Ishikawa (cell line): ENCODE measurements at regions not wholly inside any gene's neighbourhood (a gene's known extent, or its start where the extent isn't known, plus 50 kb on each side); places are given as distances from the start of the nearest gene placed in this dataset.
A peak's percentile ranks its signal among the peaks of the same experiment; 100 is the strongest.

Experiments
- CEBPB ChIP-seq: IDR thresholded peaks from 2 replicates; pipeline ENCODE4 v1.6.1; 2012
- CREB1 ChIP-seq: IDR thresholded peaks from 2 replicates; pipeline ENCODE4 v1.6.1; 2012; ENCODE audit warnings: low read depth
- EGR1 ChIP-seq: IDR thresholded peaks from 2 replicates; pipeline ENCODE4 v1.6.1; 2012
- EP300 ChIP-seq: IDR thresholded peaks from 2 replicates; pipeline ENCODE4 v1.6.1; 2012; ENCODE audit warnings: borderline replicate concordance
- FOXM1 ChIP-seq: IDR thresholded peaks from 2 replicates; pipeline ENCODE4 v1.6.1; 2012; ENCODE audit warnings: low read depth, borderline replicate concordance
- MAX ChIP-seq: IDR thresholded peaks from 2 replicates; pipeline ENCODE4 v1.6.1; 2012
- NFIC ChIP-seq: IDR thresholded peaks from 2 replicates; pipeline ENCODE4 v1.6.1; 2012
- REST ChIP-seq: IDR thresholded peaks from 2 replicates; pipeline ENCODE4 v1.6.1; 2012; ENCODE audit warnings: low read depth, mild to moderate bottlenecking
- TCF12 ChIP-seq: IDR thresholded peaks from 2 replicates; pipeline ENCODE4 v1.6.1; 2012; ENCODE audit warnings: low read depth
- TEAD4 ChIP-seq: IDR thresholded peaks from 2 replicates; pipeline ENCODE4 v1.6.1; 2012
- ZBTB7A ChIP-seq: IDR thresholded peaks from 2 replicates; pipeline ENCODE4 v1.6.1; 2012; ENCODE audit warnings: low read depth

GRCh38 chr3:14345496-14346150 is 56.8 kb upstream of the SLC6A6 start:
- no peak for TF ChIP-seq REST
- no peak for TF ChIP-seq CREB1
- TF ChIP-seq EGR1: no peak
- TF ChIP-seq FOXM1: no peak
- no peak for TF ChIP-seq CEBPB
- no peak for TF ChIP-seq EP300
- TF ChIP-seq NFIC: peak; percentile 20; the same call in 1 of the 2 replicates
- no peak for TF ChIP-seq MAX
- TF ChIP-seq ZBTB7A: no peak
- TF ChIP-seq TEAD4: no peak
- no peak for TF ChIP-seq TCF12
